GM20000 (cell line): ENCODE measurements at regions not wholly inside any gene's neighbourhood (a gene's known extent, or its start where the extent isn't known, plus 50 kb on each side); places are given as distances from the start of the nearest gene placed in this dataset.

ENCODE experiments used
- DNase-seq: peaks from one replicate; pipeline ENCODE4 v3.0.0; 2012; ENCODE audit warnings: low spot score
- TF ChIP-seq, protein P1 (sequence below): IDR thresholded peaks from 2 replicates; pipeline ENCODE4 v1.5.1; 2012; ENCODE audit warnings: mild to moderate bottlenecking, control low read depth; ENCODE audit errors: extremely low read depth, missing control alignments

DNA sequence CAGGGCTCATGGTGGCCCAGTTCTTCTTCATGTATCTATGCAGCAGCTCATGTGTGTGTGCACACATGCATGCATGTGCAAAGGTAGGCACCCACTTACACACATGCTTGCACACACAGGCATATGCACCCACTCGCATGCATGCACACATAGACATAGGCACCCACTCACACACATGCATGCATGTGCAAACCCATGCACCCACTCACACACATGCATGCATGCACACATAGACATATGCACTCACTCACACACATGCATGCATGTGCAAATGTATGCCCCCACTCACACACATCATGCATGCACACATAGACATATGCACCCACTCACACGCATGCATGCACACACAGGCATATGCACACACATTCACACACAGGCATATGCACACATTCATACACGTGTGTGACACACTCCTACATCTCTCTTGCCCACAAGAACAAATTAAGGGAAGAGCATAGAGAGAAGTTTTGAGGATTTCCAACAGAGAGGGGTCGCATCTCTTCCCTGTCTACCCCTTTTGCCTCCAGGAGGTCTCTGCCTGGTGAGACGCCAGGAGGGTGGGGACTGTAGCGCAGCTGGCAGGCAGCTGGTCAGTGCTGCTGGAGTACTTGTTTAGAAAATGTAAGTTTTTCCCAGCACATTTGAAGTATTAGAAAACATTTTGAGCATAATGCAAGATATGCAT, 63.9 kb upstream of the ARHGEF7 start:
- TF ChIP-seq, protein P1, sequence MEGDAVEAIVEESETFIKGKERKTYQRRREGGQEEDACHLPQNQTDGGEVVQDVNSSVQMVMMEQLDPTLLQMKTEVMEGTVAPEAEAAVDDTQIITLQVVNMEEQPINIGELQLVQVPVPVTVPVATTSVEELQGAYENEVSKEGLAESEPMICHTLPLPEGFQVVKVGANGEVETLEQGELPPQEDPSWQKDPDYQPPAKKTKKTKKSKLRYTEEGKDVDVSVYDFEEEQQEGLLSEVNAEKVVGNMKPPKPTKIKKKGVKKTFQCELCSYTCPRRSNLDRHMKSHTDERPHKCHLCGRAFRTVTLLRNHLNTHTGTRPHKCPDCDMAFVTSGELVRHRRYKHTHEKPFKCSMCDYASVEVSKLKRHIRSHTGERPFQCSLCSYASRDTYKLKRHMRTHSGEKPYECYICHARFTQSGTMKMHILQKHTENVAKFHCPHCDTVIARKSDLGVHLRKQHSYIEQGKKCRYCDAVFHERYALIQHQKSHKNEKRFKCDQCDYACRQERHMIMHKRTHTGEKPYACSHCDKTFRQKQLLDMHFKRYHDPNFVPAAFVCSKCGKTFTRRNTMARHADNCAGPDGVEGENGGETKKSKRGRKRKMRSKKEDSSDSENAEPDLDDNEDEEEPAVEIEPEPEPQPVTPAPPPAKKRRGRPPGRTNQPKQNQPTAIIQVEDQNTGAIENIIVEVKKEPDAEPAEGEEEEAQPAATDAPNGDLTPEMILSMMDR: no peak
- no peak for DNase-seq

- DNase-seq: no peak
- TF ChIP-seq, protein P1: no peak
Measured at GRCh38 chr13:111050539-111050879, 64.6 kb upstream of the ARHGEF7 start.

DNA sequence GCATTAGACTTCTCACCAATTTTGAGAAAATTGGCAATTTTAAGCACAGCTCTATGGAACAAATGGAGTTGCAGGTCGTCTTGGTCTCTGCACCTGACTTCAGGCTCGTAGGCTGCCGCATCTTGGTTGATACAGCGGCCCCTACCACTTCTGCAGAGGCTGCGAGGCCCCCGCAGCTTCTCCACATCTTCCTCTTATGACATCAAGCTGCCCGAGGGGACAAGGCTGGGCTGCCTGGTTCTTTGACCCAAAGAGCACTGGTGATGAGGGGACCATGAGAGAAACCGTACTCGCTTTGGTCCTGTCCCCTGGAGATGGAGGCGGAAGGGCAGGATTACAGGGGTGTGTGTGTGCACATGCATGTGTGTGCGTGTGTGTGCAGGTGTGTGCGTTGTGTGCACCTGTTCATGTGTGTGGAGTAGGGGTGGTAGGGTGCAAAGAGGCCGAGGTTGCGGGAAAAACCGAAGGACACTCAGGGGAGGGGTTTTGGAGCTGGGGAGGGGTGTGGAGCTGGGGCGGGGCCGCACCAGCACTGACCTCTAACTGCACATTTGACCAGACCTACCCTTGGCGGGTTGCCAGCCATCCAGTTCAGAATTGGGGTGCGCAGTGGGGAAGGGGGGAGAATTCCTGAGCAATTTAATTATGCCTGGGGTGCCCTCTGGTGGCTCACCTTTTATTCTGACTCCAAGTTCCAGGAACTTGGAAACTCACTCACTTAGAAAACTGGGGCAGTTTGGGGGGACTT, 65.1 kb upstream of the ARHGEF7 start:
- DNase-seq: no peak
- TF ChIP-seq, protein P1: no peak

DNA sequence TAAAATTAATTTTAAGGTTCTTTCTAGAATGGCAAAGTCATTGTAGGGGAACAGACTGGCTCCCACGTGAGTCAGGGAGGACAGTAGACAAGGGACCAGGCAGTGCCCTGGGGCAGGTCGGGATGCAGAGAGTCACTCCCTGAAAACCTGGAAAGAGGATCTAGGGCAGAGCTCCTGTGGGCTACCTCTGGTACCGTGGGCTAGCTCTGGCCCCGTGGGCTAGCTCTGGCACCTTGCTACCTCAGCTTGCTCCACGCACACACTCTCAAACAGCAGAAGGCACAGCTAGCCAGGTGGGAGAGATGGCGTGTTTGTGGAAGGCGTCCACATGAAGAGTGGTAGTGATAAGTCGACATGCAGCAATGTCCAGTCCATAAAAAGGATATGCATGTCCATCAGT, 66.7 kb upstream of the ARHGEF7 start:
- no peak for DNase-seq
- TF ChIP-seq, protein P1: no peak

DNA sequence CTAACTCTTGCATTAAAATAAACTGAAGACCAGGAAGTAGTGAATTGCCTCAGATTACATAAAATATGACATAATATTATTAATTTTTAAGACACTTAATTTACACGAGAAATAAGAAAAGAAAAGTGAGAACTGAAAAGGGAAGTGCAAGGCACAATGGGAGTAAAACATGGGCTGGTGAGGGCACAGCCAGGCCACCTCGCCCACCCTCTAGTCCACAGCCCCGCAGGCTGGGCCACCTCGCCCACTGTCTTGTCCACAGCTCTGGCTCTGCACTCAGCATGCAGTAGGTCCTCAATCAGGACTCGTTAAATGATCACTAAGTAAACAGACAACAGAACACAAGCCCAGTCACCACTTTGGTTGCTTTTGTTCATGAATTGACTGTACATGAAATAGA, 67.8 kb upstream of the ARHGEF7 start:
- TF ChIP-seq, protein P1: no peak

GRCh38 chr13:111046590-111047141, 68.4 kb upstream of the ARHGEF7 start:
- TF ChIP-seq, protein P1: no peak
- DNase-seq: peak; percentile 64

More for the DNA sequence above, 67.8 kb upstream of the ARHGEF7 start:
- DNase-seq: no peak

- DNase-seq: no peak
- TF ChIP-seq, protein P1: no peak
Measured at GRCh38 chr13:111045170-111045569, 69.9 kb upstream of the ARHGEF7 start.
